ENCODE measurements at regions not wholly inside any gene's neighbourhood (a gene's known extent, or its start where the extent isn't known, plus 50 kb on each side); places are given as distances from the start of the nearest gene placed in this dataset.

- Histone ChIP-seq H3K4me1 (replicated peaks in 1 of 2) (no peaks in the 10 kb centered on the region), H3K27ac (no peak overlapping the region), H3K4me3 (no peak overlapping the region)
- ATAC-seq (replicated peaks in 6 of 8): no peak
- in situ Hi-C loops (cut with MboI; ENCODE audit: low pct_unique_long_range_greater_than_20kb in 2 of 9, low sequenced_read_pairs in 9 of 9, unreplicated experiment in 9 of 9): no loop called here
- WGBS, 10 experiments: 0 to 100% (median 38%) methylated on average over 1 of the region's 1 CpG; no CpG with 5 or more reads in 4 of the 10 experiments
Measured at GRCh38 chr14:48974994-48975393, 611.2 kb downstream of the RPS29 start.

GRCh38 chr14:48973151-48973550 is 613.0 kb downstream of the RPS29 start:
- Histone ChIP-seq H3K27ac (no peak overlapping the region), H3K4me3 (no peak overlapping the region), H3K4me1 (replicated peaks in 1 of 2) (no peaks in the 10 kb centered on the region)
- no peak for ATAC-seq (replicated peaks in 6 of 8)
- in situ Hi-C loops (cut with MboI; ENCODE audit: low pct_unique_long_range_greater_than_20kb in 2 of 9, low sequenced_read_pairs in 9 of 9, unreplicated experiment in 9 of 9): no loop called here

GRCh38 chr14:48970943-48971342 is 615.2 kb downstream of the RPS29 start:
- Histone ChIP-seq H3K27ac (no peak overlapping the region), H3K4me3 (no peak overlapping the region), H3K4me1 (replicated peaks in 1 of 2) (no peaks in the 10 kb centered on the region)
- peak in 1 of 8 experiments; percentile 41 for ATAC-seq (replicated peaks in 6 of 8)
- in situ Hi-C loops (cut with MboI; ENCODE audit: low pct_unique_long_range_greater_than_20kb in 2 of 9, low sequenced_read_pairs in 9 of 9, unreplicated experiment in 9 of 9): no loop called here

- WGBS, 10 experiments: 0 to 93% (median 46%) methylated on average over 1 to 3 of the region's 3 CpGs; no CpG with 5 or more reads in 1 of the 10 experiments
- H3K4me3 ChIP-seq: no peak overlapping the region
- H3K4me1 ChIP-seq (replicated peaks in 1 of 2): no peaks in the 10 kb centered on the region
- in situ Hi-C loops (cut with MboI; ENCODE audit: low pct_unique_long_range_greater_than_20kb in 2 of 9, low sequenced_read_pairs in 9 of 9, unreplicated experiment in 9 of 9): no loop called here
- H3K27ac ChIP-seq: no peak overlapping the region
- no peak for ATAC-seq (replicated peaks in 6 of 8)
Measured at GRCh38 chr14:48967419-48967818, 618.8 kb downstream of the RPS29 start.

GRCh38 chr14:48963231-48963790 is 622.9 kb downstream of the RPS29 start:
- 0 to 92% (median 8%) methylated on average over 1 to 3 of the region's 3 CpGs; no CpG with 5 or more reads in 3 of the 10 experiments for WGBS, 10 experiments
- no peak for ATAC-seq (replicated peaks in 6 of 8)
- Histone ChIP-seq H3K4me3 (no peak overlapping the region), H3K27ac (no peak overlapping the region), H3K4me1 (replicated peaks in 1 of 2) (peaks cover 0 to 3% of the 10 kb centered on the region in 2 donors)
- in situ Hi-C loops (cut with MboI; ENCODE audit: low pct_unique_long_range_greater_than_20kb in 2 of 9, low sequenced_read_pairs in 9 of 9, unreplicated experiment in 9 of 9): no loop called here

GRCh38 chr14:48957486-48957885 is 628.7 kb downstream of the RPS29 start:
- in situ Hi-C loops (cut with MboI; ENCODE audit: low pct_unique_long_range_greater_than_20kb in 2 of 9, low sequenced_read_pairs in 9 of 9, unreplicated experiment in 9 of 9): no loop called here
- peaks cover 3 to 5% of the 10 kb centered on the region in 2 donors for H3K4me1 ChIP-seq (replicated peaks in 1 of 2)
- ATAC-seq (replicated peaks in 6 of 8): no peak
- H3K4me3 ChIP-seq: no peak overlapping the region
- H3K27ac ChIP-seq: no peak overlapping the region
- 27 to 100% (median 50%) methylated on average over 1 to 5 of the region's 5 CpGs; no CpG with 5 or more reads in 6 of the 10 experiments for WGBS, 10 experiments

- in situ Hi-C loops (cut with MboI; ENCODE audit: low pct_unique_long_range_greater_than_20kb in 2 of 9, low sequenced_read_pairs in 9 of 9, unreplicated experiment in 9 of 9): no loop called here
- no peak for ATAC-seq (replicated peaks in 6 of 8)
- WGBS, 10 experiments: 0 to 100% (median 50%) methylated on average over 1 of the region's 1 CpG
- Histone ChIP-seq H3K4me3 (no peak overlapping the region), H3K27ac (no peak overlapping the region), H3K4me1 (replicated peaks in 1 of 2) (peaks cover 0 to 5% of the 10 kb centered on the region in 2 donors)
Measured at GRCh38 chr14:48955857-48956256, 630.3 kb downstream of the RPS29 start.

GRCh38 chr14:48954446-48954845 is 631.7 kb downstream of the RPS29 start:
- Histone ChIP-seq H3K4me3 (no peak overlapping the region), H3K4me1 (replicated peaks in 1 of 2) (peaks cover 0 to 5% of the 10 kb centered on the region in 2 donors), H3K27ac (no peak overlapping the region)
- ATAC-seq (replicated peaks in 6 of 8): no peak
- WGBS, 10 experiments: 0 to 100% (median 67%) methylated on average over 1 of the region's 1 CpG; no CpG with 5 or more reads in 5 of the 10 experiments
- in situ Hi-C loops (cut with MboI; ENCODE audit: low pct_unique_long_range_greater_than_20kb in 2 of 9, low sequenced_read_pairs in 9 of 9, unreplicated experiment in 9 of 9): no loop called here

GRCh38 chr14:48944809-48945208 is 641.4 kb downstream of the RPS29 start:
- no peak overlapping the region for H3K27ac ChIP-seq
- 7 to 96% (median 80%) methylated on average over 2 to 4 of the region's 4 CpGs for WGBS, 10 experiments
- in situ Hi-C loops (cut with MboI; ENCODE audit: low pct_unique_long_range_greater_than_20kb in 2 of 9, low sequenced_read_pairs in 9 of 9, unreplicated experiment in 9 of 9): no loop called here
- H3K4me3 ChIP-seq: no peak overlapping the region
- peak in 1 of 8 experiments; percentile 32 for ATAC-seq (replicated peaks in 6 of 8)
- peaks cover 0 to 4% of the 10 kb centered on the region in 2 donors for H3K4me1 ChIP-seq (replicated peaks in 1 of 2)

GRCh38 chr14:48943913-48944312 is 642.3 kb downstream of the RPS29 start:
- 0 to 100% (median 73%) methylated on average over 1 to 4 of the region's 4 CpGs; no CpG with 5 or more reads in 3 of the 10 experiments for WGBS, 10 experiments
- no peak for ATAC-seq (replicated peaks in 6 of 8)
- H3K27ac ChIP-seq: no peak overlapping the region
- peaks cover 0 to 4% of the 10 kb centered on the region in 2 donors for H3K4me1 ChIP-seq (replicated peaks in 1 of 2)
- in situ Hi-C loops (cut with MboI; ENCODE audit: low pct_unique_long_range_greater_than_20kb in 2 of 9, low sequenced_read_pairs in 9 of 9, unreplicated experiment in 9 of 9): no loop called here
- H3K4me3 ChIP-seq: no peak overlapping the region

GRCh38 chr14:48937541-48938195 is 648.5 kb downstream of the RPS29 start:
- in situ Hi-C loops (cut with MboI; ENCODE audit: low pct_unique_long_range_greater_than_20kb in 2 of 9, low sequenced_read_pairs in 9 of 9, unreplicated experiment in 9 of 9): no loop called here
- no peak overlapping the region for H3K4me3 ChIP-seq
- peak in 7 of 8 experiments; percentile 29 to 98 (median 95) for ATAC-seq (replicated peaks in 6 of 8)
- peaks cover 2 to 16% of the 10 kb centered on the region in 2 donors for H3K4me1 ChIP-seq (replicated peaks in 1 of 2)
- peak overlapping the region; percentile 62 to 66 for H3K27ac ChIP-seq
- WGBS, 10 experiments: 20 to 90% (median 62%) methylated on average over 2 to 9 of the region's 10 CpGs; no CpG with 5 or more reads in 3 of the 10 experiments

- H3K4me3 ChIP-seq: no peak overlapping the region
- in situ Hi-C loops (cut with MboI; ENCODE audit: low pct_unique_long_range_greater_than_20kb in 2 of 9, low sequenced_read_pairs in 9 of 9, unreplicated experiment in 9 of 9): no loop called here
- no peak overlapping the region for H3K27ac ChIP-seq
- WGBS, 10 experiments: 0 to 67% (median 40%) methylated on average over 1 of the region's 1 CpG; no CpG with 5 or more reads in 3 of the 10 experiments
- H3K4me1 ChIP-seq (replicated peaks in 1 of 2): peaks cover 2 to 16% of the 10 kb centered on the region in 2 donors
- peak in 4 of 8 experiments; percentile 19 to 54 (median 44) for ATAC-seq (replicated peaks in 6 of 8)
Measured at GRCh38 chr14:48936849-48937248, 649.3 kb downstream of the RPS29 start.

- no peak overlapping the region for H3K27ac ChIP-seq
Measured at GRCh38 chr14:48936362-48936761, 649.8 kb downstream of the RPS29 start.

GRCh38 chr14:48925184-48925583 is 661.0 kb downstream of the RPS29 start:
- in situ Hi-C loops (cut with MboI; ENCODE audit: low pct_unique_long_range_greater_than_20kb in 2 of 9, low sequenced_read_pairs in 9 of 9, unreplicated experiment in 9 of 9): no loop called here

More at GRCh38 chr14:48936362-48936761, 649.8 kb downstream of the RPS29 start:
- in situ Hi-C loops (cut with MboI; ENCODE audit: low pct_unique_long_range_greater_than_20kb in 2 of 9, low sequenced_read_pairs in 9 of 9, unreplicated experiment in 9 of 9): no loop called here
- ATAC-seq (replicated peaks in 6 of 8): peak in 6 of 8 experiments; percentile 56 to 83 (median 78)
- Histone ChIP-seq H3K4me3 (no peak overlapping the region), H3K4me1 (replicated peaks in 1 of 2) (peaks cover 2 to 16% of the 10 kb centered on the region in 2 donors)
- WGBS, 10 experiments: 0 to 50% (median 40%) methylated on average over 1 to 2 of the region's 2 CpGs; no CpG with 5 or more reads in 6 of the 10 experiments

More at GRCh38 chr14:48925184-48925583, 661.0 kb downstream of the RPS29 start:
- H3K4me1 ChIP-seq (replicated peaks in 1 of 2): no peaks in the 10 kb centered on the region
- H3K4me3 ChIP-seq: no peak overlapping the region
- WGBS, 10 experiments: 25 to 100% (median 90%) methylated on average over 2 to 6 of the region's 6 CpGs; no CpG with 5 or more reads in 1 of the 10 experiments
- no peak for ATAC-seq (replicated peaks in 6 of 8)
- H3K27ac ChIP-seq: no peak overlapping the region

All from motor neuron (in vitro differentiated cells).